ENCODE measurements at regions not wholly inside any gene's neighbourhood (a gene's known extent, or its start where the extent isn't known, plus 50 kb on each side); places are given as distances from the start of the nearest gene placed in this dataset.

DNA sequence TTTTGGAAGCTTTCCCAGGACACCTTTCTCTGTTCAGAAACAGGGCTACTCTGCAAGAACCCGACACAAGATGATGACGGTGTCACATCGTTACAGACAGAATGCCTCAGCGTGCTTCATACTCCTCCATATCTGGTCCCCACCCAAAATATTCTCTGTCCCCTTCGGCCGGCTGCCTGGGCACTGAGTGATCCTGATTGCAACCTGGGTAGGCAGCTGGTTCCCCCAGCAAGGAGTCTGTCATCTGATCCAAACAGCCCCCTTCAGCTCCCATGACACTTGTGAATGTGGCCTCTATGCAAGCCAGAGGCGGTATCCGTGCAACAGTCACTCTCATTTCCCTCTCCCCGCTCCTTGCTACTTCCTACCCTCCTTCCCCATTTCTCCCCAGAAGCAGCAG is 431.7 kb upstream of the B3GAT1 start:
- H3K4me1 Mint-ChIP-seq: no peaks in the 10 kb centered on the region
- DNase-seq: no peak
- no peak overlapping the region for H3K27ac ChIP-seq (ENCODE audit: low read length in 2 of 2)
- CTCF ChIA-PET: no interaction called here
- no peak overlapping the region for H3K9ac ChIP-seq (ENCODE audit: low read length)
- no peak overlapping the region for H3K4me3 Mint-ChIP-seq
- peaks cover 0 to 3% (median 0%) of the 10 kb centered on the region in 4 experiments for H3K27me3 ChIP-seq (replicated peaks in 1 of 4; ENCODE audit: control extremely low read depth in 1 of 4, control insufficient read depth in 3 of 4, insufficient read depth in 4 of 4, low read length in 3 of 4)
- peaks cover 16% of the 10 kb centered on the region for H3K27me3 Mint-ChIP-seq
- no peaks in the 10 kb centered on the region for H3K36me3 ChIP-seq (replicated peaks in 1 of 2; ENCODE audit: control extremely low read depth in 1 of 2, control insufficient read depth in 1 of 2, extremely low read depth in 1 of 2, insufficient read depth in 2 of 2, low read length in 1 of 2)
- H3K79me2 ChIP-seq (ENCODE audit: control insufficient read depth, insufficient read depth, low read length): no peaks in the 10 kb centered on the region
- intact Hi-C loops (cut with micrococcal nuclease): no loop called here
- ATAC-seq (ENCODE audit: low read depth): no peak
- no peak overlapping the region for H3K27ac Mint-ChIP-seq
- H2AFZ ChIP-seq (ENCODE audit: insufficient read depth, low read depth, low read length, poor library complexity, severe bottlenecking): no peak overlapping the region
- no peaks in the 10 kb centered on the region for H4K20me1 ChIP-seq (ENCODE audit: control insufficient read depth, insufficient read depth, low read length, poor library complexity, severe bottlenecking)
- peaks cover 0 to 6% (median 0%) of the 10 kb centered on the region in 3 donors for H3K9me3 ChIP-seq (ENCODE audit: control extremely low read depth in 1 of 3, control insufficient read depth in 2 of 3, insufficient read depth in 1 of 3, low read length in 2 of 3)
- TF ChIP-seq, protein P1, sequence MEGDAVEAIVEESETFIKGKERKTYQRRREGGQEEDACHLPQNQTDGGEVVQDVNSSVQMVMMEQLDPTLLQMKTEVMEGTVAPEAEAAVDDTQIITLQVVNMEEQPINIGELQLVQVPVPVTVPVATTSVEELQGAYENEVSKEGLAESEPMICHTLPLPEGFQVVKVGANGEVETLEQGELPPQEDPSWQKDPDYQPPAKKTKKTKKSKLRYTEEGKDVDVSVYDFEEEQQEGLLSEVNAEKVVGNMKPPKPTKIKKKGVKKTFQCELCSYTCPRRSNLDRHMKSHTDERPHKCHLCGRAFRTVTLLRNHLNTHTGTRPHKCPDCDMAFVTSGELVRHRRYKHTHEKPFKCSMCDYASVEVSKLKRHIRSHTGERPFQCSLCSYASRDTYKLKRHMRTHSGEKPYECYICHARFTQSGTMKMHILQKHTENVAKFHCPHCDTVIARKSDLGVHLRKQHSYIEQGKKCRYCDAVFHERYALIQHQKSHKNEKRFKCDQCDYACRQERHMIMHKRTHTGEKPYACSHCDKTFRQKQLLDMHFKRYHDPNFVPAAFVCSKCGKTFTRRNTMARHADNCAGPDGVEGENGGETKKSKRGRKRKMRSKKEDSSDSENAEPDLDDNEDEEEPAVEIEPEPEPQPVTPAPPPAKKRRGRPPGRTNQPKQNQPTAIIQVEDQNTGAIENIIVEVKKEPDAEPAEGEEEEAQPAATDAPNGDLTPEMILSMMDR (IDR thresholded peaks at IDR 0.05): no peak
- TF ChIP-seq EZH2 (IDR thresholded peaks at IDR 0.05; ENCODE audit: borderline replicate concordance, insufficient read depth, low read depth, low read length, poor library complexity, severe bottlenecking): no peak
- no peaks in the 10 kb centered on the region for H3K9me3 Mint-ChIP-seq (ENCODE audit: insufficient read depth)
- H3K4me3 ChIP-seq (ENCODE audit: control extremely low read depth in 1 of 5, extremely low read depth in 1 of 5, insufficient read depth in 1 of 5, low read depth in 2 of 5, low read length in 4 of 5): no peak overlapping the region
- WGBS (ENCODE audit: insufficient coverage): 86% methylated on average over 9 of the region's 9 CpGs
- POLR2A ChIA-PET: no interaction called here
- no peaks in the 10 kb centered on the region for H3K4me1 ChIP-seq (ENCODE audit: control insufficient read depth in 2 of 2, insufficient read depth in 2 of 2, low read length in 2 of 2)
- H3K4me2 ChIP-seq (replicated peaks; ENCODE audit: low read depth, low read length, poor library complexity, severe bottlenecking): no peak overlapping the region

DNA sequence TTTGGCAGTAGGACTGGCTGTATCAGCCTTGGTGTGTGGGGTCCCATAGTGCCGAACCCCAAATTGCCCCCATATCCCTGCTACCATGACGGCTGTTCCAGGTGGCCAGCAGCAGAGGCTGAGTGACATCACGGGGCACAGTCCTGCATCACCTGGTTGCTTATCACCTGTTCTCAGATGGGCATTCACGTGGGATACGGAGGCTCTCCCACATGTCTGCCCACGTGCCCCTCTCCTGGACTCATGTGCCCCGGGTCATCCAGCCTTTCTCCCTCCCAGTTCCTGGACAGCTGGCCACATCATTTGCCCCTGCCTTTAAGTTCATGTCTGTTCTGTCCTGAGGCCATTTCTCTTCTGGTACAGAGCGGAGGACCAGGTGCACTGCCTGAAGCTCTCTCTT is 431.0 kb upstream of the B3GAT1 start:
- ChIA-PET CTCF (no interaction called here), POLR2A (no interaction called here)
- H4K20me1 ChIP-seq (ENCODE audit: control insufficient read depth, insufficient read depth, low read length, poor library complexity, severe bottlenecking): no peaks in the 10 kb centered on the region
- no peaks in the 10 kb centered on the region for H3K79me2 ChIP-seq (ENCODE audit: control insufficient read depth, insufficient read depth, low read length)
- peaks cover 0 to 3% (median 0%) of the 10 kb centered on the region in 4 experiments for H3K27me3 ChIP-seq (replicated peaks in 1 of 4; ENCODE audit: control extremely low read depth in 1 of 4, control insufficient read depth in 3 of 4, insufficient read depth in 4 of 4, low read length in 3 of 4)
- intact Hi-C loops (cut with micrococcal nuclease): no loop called here
- no peak overlapping the region for H3K4me2 ChIP-seq (replicated peaks; ENCODE audit: low read depth, low read length, poor library complexity, severe bottlenecking)
- H3K4me1 Mint-ChIP-seq: no peaks in the 10 kb centered on the region
- H3K4me3 ChIP-seq (ENCODE audit: control extremely low read depth in 1 of 5, extremely low read depth in 1 of 5, insufficient read depth in 1 of 5, low read depth in 2 of 5, low read length in 4 of 5): no peak overlapping the region
- no peak overlapping the region for H3K4me3 Mint-ChIP-seq
- H3K27me3 Mint-ChIP-seq: peaks cover 16% of the 10 kb centered on the region
- no peak overlapping the region for H3K27ac ChIP-seq (ENCODE audit: low read length in 2 of 2)
- 86% methylated on average over 8 of the region's 8 CpGs for WGBS (ENCODE audit: insufficient coverage)
- H3K27ac Mint-ChIP-seq: no peak overlapping the region
- H3K9me3 Mint-ChIP-seq (ENCODE audit: insufficient read depth): no peaks in the 10 kb centered on the region
- H3K36me3 ChIP-seq (replicated peaks in 1 of 2; ENCODE audit: control extremely low read depth in 1 of 2, control insufficient read depth in 1 of 2, extremely low read depth in 1 of 2, insufficient read depth in 2 of 2, low read length in 1 of 2): no peaks in the 10 kb centered on the region
- H2AFZ ChIP-seq (ENCODE audit: insufficient read depth, low read depth, low read length, poor library complexity, severe bottlenecking): no peak overlapping the region
- no peak overlapping the region for H3K9ac ChIP-seq (ENCODE audit: low read length)
- H3K9me3 ChIP-seq (ENCODE audit: control extremely low read depth in 1 of 3, control insufficient read depth in 2 of 3, insufficient read depth in 1 of 3, low read length in 2 of 3): peaks cover 0 to 6% (median 0%) of the 10 kb centered on the region in 3 donors
- H3K4me1 ChIP-seq (ENCODE audit: control insufficient read depth in 2 of 2, insufficient read depth in 2 of 2, low read length in 2 of 2): no peaks in the 10 kb centered on the region
- DNase-seq: no peak
- TF ChIP-seq, protein P1 (IDR thresholded peaks at IDR 0.05): no peak
- TF ChIP-seq EZH2 (IDR thresholded peaks at IDR 0.05; ENCODE audit: borderline replicate concordance, insufficient read depth, low read depth, low read length, poor library complexity, severe bottlenecking): no peak
- ATAC-seq (ENCODE audit: low read depth): no peak
